OCI-LY3 (cell line): ENCODE measurements at regions not wholly inside any gene's neighbourhood (a gene's known extent, or its start where the extent isn't known, plus 50 kb on each side); places are given as distances from the start of the nearest gene placed in this dataset.
"Not testable (repeated sequence)": the region's sequence is repeated elsewhere in the genome, so short reads cannot be mapped to it uniquely, and the experiment has no call there.

Experiments used
- H2AFZ ChIP-seq: fragments of 200-600, 300-600 bp; shearing (Covaris generic); 2 replicates; pipeline ENCODE4 v1.6.0; 2014; ENCODE audit warnings: antibody characterized with exemption, low read depth, low read length
- H3K27ac ChIP-seq: fragments of 200-600, 300-600 bp; sonication (generic); 2 replicates; pipeline ENCODE4 v1.5.1; 2014; ENCODE audit warnings: mild to moderate bottlenecking, low read length, moderate library complexity, mixed read lengths
- H3K27me3 ChIP-seq: fragments of 200-600, 300-600 bp; sonication (generic); 2 replicates; pipeline ENCODE4 v1.6.1; 2014; ENCODE audit warnings: low read depth, low read length, mixed read lengths
- H3K36me3 ChIP-seq: fragments of 200-600, 300-600 bp; sonication (generic); replicated peaks from 2 replicates; pipeline ENCODE3; 2014; ENCODE audit warnings: low read depth, low read length, mixed read lengths
- H3K4me1 ChIP-seq: fragments of 300-600, 200-600 bp; sonication (generic); 2 replicates; pipeline ENCODE4 v1.6.1; 2014; ENCODE audit warnings: low read length, mixed read lengths
- H3K4me2 ChIP-seq: fragments of 200-600, 300-600 bp; sonication (generic); 2 replicates; pipeline ENCODE4 v1.6.1; 2014; ENCODE audit warnings: low read length, mixed read lengths
- H3K4me3 ChIP-seq: fragments of 300-600, 200-600 bp; sonication (generic); 2 replicates; pipeline ENCODE4 v1.5.1; 2014; ENCODE audit warnings: antibody characterized with exemption, mild to moderate bottlenecking, low read length, moderate library complexity
- H3K79me2 ChIP-seq: fragments of 300-600, 200-600 bp; shearing (Covaris generic); 2 replicates; pipeline ENCODE4 v1.6.1; 2014; ENCODE audit warnings: mild to moderate bottlenecking, low read length, mixed read lengths
- H3K9ac ChIP-seq: fragments of 300-600, 200-600 bp; shearing (Covaris generic); 2 replicates; pipeline ENCODE4 v1.6.0; 2014; ENCODE audit warnings: mild to moderate bottlenecking, low read length, moderate library complexity
- H3K9me3 ChIP-seq: fragments of 200-600, 300-600 bp; shearing (Covaris generic); 2 replicates; pipeline ENCODE4 v1.6.1; 2014; ENCODE audit warnings: low read length, mixed read lengths; ENCODE audit not compliant: insufficient read depth
- H4K20me1 ChIP-seq: fragments of 200-600, 300-600 bp; sonication (generic); 2 replicates; pipeline ENCODE4 v1.6.1; 2016; ENCODE audit warnings: low read length, mixed read lengths; ENCODE audit not compliant: insufficient read depth
- EZH2phosphoT487 ChIP-seq: fragments of 200-600 bp; shearing (Covaris generic); IDR thresholded peaks from 2 replicates; pipeline ENCODE4 v1.6.1; 2018; ENCODE audit warnings: antibody characterized with exemption, mixed run types, low read depth
- TF ChIP-seq, protein P1 (sequence below): fragments of 200-600, 300-600 bp; sonication (generic); IDR thresholded peaks from 2 replicates; pipeline ENCODE4 v1.5.1; 2014; ENCODE audit warnings: antibody characterized with exemption, low read length, low read depth

DNA sequence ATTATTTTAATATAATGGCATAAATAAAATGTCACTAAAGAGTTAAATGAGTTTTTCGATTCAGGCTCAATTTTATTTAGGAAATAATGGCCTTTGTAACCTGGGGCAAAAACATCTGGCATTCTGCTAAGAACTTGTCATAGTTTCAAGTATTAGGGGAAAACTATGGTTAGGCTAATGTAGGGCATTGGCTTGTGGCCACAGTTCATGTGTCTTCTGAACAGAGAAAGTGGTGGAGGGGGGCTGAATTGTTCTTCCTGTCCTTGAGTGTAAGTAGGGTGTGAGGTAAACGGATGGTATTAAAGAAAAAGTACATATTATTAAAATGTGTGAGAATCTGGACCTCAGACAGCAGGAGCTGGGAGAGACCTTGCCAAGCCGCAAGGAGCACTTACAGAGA is 69.1 kb upstream of the KLF14 start:
- Histone ChIP-seq H3K9me3 (no peaks in the 10 kb centered on the region), H3K79me2 (no peaks in the 10 kb centered on the region), H3K9ac (no peak overlapping the region), H4K20me1 (no peaks in the 10 kb centered on the region), H3K4me3 (no peak overlapping the region), H3K4me2 (no peak overlapping the region), H3K27me3 (no peaks in the 10 kb centered on the region), H3K4me1 (no peaks in the 10 kb centered on the region), H3K36me3 (no peaks in the 10 kb centered on the region), H3K27ac (no peak overlapping the region), H2AFZ (no peak overlapping the region)
- TF ChIP-seq EZH2phosphoT487 = no peak
- TF ChIP-seq, protein P1, sequence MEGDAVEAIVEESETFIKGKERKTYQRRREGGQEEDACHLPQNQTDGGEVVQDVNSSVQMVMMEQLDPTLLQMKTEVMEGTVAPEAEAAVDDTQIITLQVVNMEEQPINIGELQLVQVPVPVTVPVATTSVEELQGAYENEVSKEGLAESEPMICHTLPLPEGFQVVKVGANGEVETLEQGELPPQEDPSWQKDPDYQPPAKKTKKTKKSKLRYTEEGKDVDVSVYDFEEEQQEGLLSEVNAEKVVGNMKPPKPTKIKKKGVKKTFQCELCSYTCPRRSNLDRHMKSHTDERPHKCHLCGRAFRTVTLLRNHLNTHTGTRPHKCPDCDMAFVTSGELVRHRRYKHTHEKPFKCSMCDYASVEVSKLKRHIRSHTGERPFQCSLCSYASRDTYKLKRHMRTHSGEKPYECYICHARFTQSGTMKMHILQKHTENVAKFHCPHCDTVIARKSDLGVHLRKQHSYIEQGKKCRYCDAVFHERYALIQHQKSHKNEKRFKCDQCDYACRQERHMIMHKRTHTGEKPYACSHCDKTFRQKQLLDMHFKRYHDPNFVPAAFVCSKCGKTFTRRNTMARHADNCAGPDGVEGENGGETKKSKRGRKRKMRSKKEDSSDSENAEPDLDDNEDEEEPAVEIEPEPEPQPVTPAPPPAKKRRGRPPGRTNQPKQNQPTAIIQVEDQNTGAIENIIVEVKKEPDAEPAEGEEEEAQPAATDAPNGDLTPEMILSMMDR = no peak

DNA sequence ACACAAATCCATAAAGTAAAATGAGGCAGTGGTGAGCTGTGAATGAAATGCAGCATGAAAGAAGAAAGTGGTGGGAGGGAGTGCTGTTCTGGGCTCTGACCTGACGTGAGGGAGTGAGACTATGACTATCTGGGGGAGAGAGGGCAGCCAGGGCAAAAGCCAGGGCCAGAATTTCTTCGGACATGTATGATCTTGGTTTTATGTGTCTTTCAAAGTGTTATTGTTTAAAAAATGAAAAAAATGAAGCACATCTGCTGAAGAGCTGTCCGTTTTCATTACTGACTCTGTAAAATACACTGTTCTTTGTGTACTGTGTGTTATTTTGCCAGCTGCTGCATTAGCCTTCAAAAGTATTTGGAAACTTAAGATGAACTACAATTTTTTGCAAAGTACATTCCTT is 70.2 kb upstream of the KLF14 start:
- no peak overlapping the region for H3K27ac ChIP-seq
- H4K20me1 ChIP-seq = no peaks in the 10 kb centered on the region
- no peaks in the 10 kb centered on the region for H3K79me2 ChIP-seq
- H3K36me3 ChIP-seq = no peaks in the 10 kb centered on the region
- no peak overlapping the region for H3K4me2 ChIP-seq
- no peak for TF ChIP-seq EZH2phosphoT487
- TF ChIP-seq, protein P1 = no peak
- H2AFZ ChIP-seq = no peak overlapping the region
- H3K9me3 ChIP-seq = no peaks in the 10 kb centered on the region
- H3K4me3 ChIP-seq = no peak overlapping the region
- no peak overlapping the region for H3K9ac ChIP-seq
- H3K27me3 ChIP-seq = no peaks in the 10 kb centered on the region
- H3K4me1 ChIP-seq = no peaks in the 10 kb centered on the region

DNA sequence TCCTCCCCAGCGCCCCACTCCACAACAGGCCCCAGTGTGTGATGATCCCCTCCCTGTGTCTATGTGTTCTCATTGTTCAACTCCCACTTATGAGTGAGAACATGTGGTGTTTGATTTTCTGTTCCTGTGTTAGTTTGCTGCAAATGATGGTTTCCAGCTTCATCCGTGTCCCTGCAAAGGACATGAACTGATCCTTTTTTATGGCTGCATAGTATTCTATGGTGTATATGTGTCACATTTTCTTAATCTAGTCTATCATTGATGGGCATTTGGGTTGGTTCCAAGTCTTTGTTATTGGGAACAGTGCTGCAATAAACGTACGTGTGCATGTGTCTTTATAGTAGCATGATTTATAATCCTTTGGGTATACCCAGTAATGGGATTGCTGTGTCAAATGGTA is 78.8 kb upstream of the KLF14 start:
- H3K27me3 ChIP-seq, H4K20me1 ChIP-seq, H3K9me3 ChIP-seq, H2AFZ ChIP-seq, H3K9ac ChIP-seq, H3K36me3 ChIP-seq, H3K4me1 ChIP-seq, H3K4me2 ChIP-seq, H3K27ac ChIP-seq, H3K4me3 ChIP-seq, H3K79me2 ChIP-seq: not testable (repeated sequence)

DNA sequence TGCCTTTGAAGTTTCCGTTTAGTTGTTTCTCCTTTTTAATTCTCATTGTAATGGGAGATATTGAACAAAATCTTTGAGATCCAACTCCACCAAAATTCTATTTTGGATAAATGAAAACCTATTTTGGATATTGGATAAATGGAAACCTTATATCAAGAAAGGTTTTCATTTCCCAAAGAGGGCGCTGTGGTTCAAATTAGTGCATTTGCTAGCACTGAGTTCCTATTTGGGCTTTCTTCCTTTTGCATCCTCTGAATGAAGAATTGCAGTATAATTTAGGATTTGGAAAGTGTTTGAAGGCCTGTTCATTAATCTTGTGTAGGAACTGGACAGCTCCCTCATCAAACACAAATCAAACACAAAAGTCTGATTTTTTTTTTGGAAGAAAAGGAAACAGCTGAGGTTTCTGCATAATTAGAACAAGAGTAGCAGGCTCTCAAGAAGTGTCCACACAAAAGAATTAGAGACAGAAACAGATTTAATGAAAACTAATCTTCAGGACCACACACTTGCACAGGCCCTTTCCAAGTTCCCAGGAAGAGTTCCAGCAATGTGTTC is 80.8 kb upstream of the KLF14 start:
- Histone ChIP-seq H3K27me3 (no peaks in the 10 kb centered on the region), H3K4me1 (no peaks in the 10 kb centered on the region), H3K79me2 (no peaks in the 10 kb centered on the region), H3K9me3 (no peaks in the 10 kb centered on the region), H3K4me3 (no peak overlapping the region), H3K36me3 (no peaks in the 10 kb centered on the region), H2AFZ (no peak overlapping the region), H4K20me1 (no peaks in the 10 kb centered on the region), H3K9ac (no peak overlapping the region), H3K4me2 (no peak overlapping the region), H3K27ac (no peak overlapping the region)
- TF ChIP-seq EZH2phosphoT487 = no peak
- TF ChIP-seq, protein P1 = peak; percentile 70

DNA sequence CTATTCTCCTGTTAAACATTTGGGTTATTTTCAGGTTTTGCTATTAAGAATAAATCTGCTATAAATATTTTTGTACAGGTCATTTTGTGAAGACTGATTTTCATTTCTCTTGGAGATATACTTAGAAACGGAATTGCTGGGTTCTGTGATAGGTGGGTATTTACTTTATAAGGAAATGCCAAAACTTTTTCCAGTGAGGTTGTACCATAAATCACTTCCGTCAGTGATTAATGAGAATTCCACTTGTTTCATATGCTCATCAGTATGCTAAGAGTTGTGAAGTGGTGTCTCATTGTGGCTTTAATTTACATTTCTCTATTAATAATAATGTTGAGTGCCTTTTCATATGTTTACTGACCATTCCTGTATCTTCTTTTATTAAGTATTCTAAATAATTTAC is 84.0 kb upstream of the KLF14 start:
- Histone ChIP-seq H3K27ac (no peak overlapping the region), H3K9ac (no peak overlapping the region), H4K20me1 (no peaks in the 10 kb centered on the region), H3K27me3 (no peaks in the 10 kb centered on the region), H3K4me2 (no peak overlapping the region), H2AFZ (no peak overlapping the region), H3K4me3 (no peak overlapping the region), H3K9me3 (no peaks in the 10 kb centered on the region), H3K4me1 (peaks cover 12% of the 10 kb centered on the region), H3K79me2 (no peaks in the 10 kb centered on the region), H3K36me3 (no peaks in the 10 kb centered on the region)
- TF ChIP-seq, protein P1 = no peak
- TF ChIP-seq EZH2phosphoT487 = no peak
